ENCODE measurements at regions not wholly inside any gene's neighbourhood (a gene's known extent, or its start where the extent isn't known, plus 50 kb on each side); places are given as distances from the start of the nearest gene placed in this dataset.

GRCh38 chr13:61148211-61148610 lies 267.4 kb downstream of the PCDH20 start:
- TF ChIP-seq ZNF138 (CRISPR knock-in tag; conservative IDR thresholded peaks at IDR 0.05) (no peak), NFYB (CRISPR knock-in tag; conservative IDR thresholded peaks at IDR 0.05; ENCODE audit: low read depth) (no peak), STAT6 (CRISPR knock-in tag; conservative IDR thresholded peaks at IDR 0.05; ENCODE audit: low read depth) (no peak), ZNF219 (CRISPR knock-in tag; IDR thresholded peaks at IDR 0.05; ENCODE audit: borderline replicate concordance) (no peak), SP1 (CRISPR knock-in tag; conservative IDR thresholded peaks at IDR 0.05) (no peak), FOXJ3 (CRISPR knock-in tag; IDR thresholded peaks at IDR 0.05; ENCODE audit: borderline replicate concordance) (no peak), CREM (CRISPR knock-in tag; IDR thresholded peaks at IDR 0.05) (no peak), ATF3 (CRISPR knock-in tag; conservative IDR thresholded peaks at IDR 0.05) (no peak), ETV6 (CRISPR knock-in tag; IDR thresholded peaks at IDR 0.05) (no peak), ATF1 (CRISPR knock-in tag; IDR thresholded peaks at IDR 0.05) (no peak), NR1H2 (CRISPR knock-in tag; IDR thresholded peaks at IDR 0.05) (no peak)
- TF ChIP-seq, protein P1, sequence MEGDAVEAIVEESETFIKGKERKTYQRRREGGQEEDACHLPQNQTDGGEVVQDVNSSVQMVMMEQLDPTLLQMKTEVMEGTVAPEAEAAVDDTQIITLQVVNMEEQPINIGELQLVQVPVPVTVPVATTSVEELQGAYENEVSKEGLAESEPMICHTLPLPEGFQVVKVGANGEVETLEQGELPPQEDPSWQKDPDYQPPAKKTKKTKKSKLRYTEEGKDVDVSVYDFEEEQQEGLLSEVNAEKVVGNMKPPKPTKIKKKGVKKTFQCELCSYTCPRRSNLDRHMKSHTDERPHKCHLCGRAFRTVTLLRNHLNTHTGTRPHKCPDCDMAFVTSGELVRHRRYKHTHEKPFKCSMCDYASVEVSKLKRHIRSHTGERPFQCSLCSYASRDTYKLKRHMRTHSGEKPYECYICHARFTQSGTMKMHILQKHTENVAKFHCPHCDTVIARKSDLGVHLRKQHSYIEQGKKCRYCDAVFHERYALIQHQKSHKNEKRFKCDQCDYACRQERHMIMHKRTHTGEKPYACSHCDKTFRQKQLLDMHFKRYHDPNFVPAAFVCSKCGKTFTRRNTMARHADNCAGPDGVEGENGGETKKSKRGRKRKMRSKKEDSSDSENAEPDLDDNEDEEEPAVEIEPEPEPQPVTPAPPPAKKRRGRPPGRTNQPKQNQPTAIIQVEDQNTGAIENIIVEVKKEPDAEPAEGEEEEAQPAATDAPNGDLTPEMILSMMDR (IDR thresholded peaks at IDR 0.05), result no peak
- TF ChIP-seq, protein P2, sequence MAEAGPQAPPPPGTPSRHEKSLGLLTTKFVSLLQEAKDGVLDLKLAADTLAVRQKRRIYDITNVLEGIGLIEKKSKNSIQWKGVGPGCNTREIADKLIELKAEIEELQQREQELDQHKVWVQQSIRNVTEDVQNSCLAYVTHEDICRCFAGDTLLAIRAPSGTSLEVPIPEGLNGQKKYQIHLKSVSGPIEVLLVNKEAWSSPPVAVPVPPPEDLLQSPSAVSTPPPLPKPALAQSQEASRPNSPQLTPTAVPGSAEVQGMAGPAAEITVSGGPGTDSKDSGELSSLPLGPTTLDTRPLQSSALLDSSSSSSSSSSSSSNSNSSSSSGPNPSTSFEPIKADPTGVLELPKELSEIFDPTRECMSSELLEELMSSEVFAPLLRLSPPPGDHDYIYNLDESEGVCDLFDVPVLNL (CRISPR knock-in tag; IDR thresholded peaks at IDR 0.05; ENCODE audit: borderline replicate concordance, low read depth), result no peak

Data from WTC11 (cell line).